Fibroblast of skin of back (primary cell): ENCODE measurements at regions not wholly inside any gene's neighbourhood (a gene's known extent, or its start where the extent isn't known, plus 50 kb on each side); places are given as distances from the start of the nearest gene placed in this dataset.
"Not testable (repeated sequence)": the region's sequence is repeated elsewhere in the genome, so short reads cannot be mapped to it uniquely, and the experiment has no call there.

Experiments used
- DNase-seq: peaks from one replicate; pipeline ENCODE4 v3.0.0-alpha.2; 2013

DNA sequence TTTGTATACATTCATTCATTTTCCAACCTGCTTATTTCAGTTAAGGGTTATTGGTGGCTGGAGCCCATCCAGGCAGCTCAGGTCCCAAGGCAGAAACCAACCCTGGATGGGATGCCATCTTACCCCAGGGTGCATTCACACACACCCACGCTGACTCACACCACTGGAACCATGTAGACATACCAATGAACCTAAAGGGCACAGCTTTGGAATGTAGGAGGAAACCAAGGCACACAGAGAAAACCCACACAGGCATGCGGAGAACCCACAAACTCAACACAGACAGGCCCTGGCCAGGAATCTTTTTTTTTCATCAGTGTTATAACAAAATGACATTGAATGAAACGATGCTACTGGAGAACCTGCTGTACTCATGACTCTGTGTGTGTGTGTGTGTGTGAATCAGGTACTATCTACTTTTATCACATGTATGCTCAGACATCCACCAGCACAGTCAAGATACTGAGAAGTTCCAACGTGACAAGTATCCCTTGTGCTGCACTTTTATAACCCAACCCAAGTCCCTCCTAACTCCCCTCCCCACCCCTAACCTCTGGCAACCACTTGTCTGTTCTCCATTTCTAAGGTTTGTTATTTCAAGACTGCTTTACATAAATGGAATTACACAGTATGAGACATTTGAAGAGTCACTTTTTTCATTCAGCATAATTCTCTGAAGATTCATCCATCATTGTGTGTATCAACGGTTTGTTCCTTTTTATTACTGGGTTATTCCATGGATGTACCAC is 286.8 kb upstream of the PLD5 start:
- no peak for DNase-seq

DNA sequence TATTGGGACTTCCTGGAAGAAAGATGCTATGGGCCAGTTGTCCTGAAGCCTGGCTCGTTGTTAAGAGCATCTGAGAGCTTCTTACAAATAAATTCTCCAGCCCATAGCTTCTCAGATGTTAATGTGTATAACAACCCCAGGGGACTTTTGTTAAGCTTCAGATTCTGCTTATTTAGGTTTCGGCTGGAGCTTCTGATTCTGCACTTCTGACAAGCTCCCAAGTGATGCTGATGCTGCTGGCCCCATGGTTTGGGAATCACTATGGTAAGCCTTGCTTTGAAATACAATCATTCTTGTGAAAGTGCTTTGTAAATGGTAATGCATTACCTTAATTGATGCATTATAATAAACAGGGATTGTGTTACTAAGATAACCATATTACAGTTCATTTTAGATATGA is 281.8 kb upstream of the PLD5 start:
- no peak for DNase-seq

DNA sequence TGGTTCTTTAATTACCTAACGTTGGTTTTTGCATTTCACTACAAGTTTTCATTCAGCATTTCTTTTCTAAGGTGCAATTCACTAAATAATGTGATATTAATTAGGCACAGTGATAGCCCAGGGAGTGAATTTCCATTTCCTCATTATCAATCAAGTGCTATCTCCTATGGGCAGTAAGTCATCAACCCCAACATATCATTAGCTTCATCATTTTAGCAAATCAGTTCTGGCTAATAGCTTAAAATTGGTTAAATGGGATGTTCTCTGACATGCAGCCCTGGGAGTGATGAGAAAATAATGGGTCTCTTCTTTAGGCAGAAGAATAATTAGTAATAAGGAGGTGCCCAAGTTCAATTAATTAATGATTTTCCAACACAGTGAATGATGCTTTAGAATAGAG is 280.9 kb upstream of the PLD5 start:
- DNase-seq = not testable (repeated sequence)

DNA sequence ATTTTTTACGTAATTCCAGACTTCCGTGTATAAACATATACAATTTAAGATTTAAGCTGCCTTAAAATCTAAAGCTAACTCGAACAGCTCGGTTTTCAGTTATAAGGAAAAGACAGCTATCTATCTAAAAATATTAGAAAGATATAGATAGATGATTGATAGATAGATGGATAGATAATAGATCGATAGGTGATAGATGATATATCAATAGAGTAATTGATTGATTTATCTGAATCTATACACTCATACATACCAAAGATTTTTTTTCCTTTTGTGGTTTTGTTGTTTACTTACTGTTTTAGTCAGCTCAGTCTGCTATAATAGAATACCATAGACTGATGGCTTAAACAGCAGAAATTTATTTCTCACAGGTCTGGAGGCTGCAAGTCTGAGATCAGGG is 278.5 kb upstream of the PLD5 start:
- no peak for DNase-seq

DNA sequence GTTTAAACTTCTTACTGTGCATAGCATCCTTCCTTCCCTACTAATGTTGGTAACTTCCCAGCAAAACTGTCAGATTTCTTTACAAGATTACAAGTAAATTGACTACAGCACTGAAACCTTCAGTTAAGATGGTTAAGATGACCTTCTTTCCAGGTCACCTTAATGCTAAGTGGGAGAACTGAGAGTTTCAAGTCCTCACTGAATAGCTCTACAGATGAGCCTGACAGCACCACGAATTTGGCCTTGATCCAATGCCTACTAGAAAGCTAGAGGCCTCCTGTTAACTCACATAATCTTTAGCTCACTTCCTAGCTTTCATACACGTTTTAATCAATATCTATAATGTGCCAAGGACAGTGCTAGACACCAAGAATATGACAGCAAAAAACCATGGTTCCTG is 276.0 kb upstream of the PLD5 start:
- no peak for DNase-seq

DNA sequence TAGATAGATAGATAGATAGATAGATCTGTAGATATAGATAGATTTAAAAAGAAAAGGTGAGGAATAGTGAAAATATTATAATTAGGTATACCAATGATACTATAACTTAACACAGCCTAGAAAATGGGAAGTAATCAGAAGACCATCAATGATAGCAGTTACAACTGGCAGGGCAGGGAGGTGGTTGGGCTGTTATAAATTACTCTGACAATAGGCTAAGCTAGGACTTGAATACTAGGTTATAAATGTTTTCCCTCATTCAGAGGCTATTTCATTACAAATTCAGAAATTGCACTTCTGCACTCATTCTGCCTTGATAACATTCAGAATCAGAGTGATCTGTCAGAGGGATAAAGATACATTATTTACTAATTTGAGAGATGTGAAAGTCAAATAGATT is 273.4 kb upstream of the PLD5 start:
- no peak for DNase-seq

DNA sequence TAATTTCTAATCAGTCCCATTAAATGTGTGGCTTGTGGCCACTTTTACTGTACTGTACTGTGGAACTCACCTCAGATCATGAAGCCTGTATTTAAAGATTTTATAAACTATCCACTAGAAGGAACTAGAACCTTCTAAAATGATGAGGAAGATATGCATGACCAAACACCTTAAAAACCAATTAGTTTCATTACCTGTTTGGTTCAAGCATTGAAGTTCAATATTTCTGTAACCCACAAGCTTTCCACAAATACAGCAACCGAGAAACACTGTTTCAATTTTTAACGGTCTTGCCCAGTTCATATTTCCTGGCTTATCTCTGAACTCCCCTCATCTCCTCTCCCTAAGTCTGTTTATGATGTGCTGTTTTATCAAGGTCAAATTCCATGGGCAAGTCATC is 264.3 kb upstream of the PLD5 start:
- no peak for DNase-seq

DNA sequence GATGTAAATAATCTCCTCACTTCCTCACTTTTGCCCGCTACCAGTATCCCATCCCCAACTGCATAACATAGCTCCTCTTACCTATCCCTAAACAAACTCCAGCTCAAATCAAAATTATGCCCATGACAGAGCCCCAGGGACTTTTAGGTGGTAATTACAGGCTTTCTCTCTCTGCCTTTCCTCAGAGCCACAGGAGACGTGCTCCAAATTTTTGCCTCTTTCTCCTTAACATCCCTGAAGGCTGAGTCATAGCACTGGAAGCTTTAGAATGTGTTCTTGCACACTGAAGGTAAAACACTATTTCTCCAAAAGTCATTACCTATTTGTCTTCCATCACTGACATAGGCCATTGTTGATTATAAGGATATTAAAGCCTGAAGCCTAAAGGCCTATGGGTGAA is 263.5 kb upstream of the PLD5 start:
- no peak for DNase-seq

DNA sequence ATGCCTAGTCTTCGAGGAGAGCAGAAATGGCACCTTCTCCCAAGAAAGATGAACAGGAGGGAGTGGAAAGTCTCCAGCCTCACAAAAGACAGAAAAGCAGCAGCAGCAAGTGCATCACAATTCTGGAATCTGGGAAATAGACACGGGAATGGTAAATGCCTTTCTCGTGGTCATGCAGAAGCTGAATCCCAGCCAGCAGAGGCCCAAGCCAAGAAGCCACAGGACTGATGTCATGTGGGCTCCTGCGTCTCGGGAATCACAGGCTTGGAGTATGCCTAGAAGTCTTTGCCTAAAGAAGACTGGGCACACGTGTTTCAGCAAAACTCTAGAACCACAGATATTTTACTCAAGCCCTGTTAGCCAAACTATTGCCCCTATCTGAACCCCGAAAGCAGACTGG is 260.3 kb upstream of the PLD5 start:
- no peak for DNase-seq

DNA sequence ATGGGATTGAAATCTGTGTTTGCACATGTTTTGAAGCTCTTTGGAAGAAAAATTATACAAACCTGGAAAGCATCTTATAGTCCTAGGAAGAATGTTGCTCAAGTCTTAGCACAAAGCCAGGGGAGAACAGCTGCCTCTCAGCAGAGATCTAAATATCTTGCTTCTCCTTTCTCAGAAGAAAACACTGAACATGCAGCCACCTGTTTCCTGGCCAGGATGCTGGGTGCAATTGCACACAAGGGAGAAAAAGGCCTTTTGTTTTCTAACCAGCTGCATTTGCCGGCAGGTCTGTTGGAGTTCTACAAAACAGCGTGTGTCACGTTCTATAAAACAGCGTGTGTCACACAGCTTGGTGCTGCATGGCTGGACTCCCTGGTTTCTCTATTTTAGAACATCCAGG is 259.6 kb upstream of the PLD5 start:
- DNase-seq = no peak

DNA sequence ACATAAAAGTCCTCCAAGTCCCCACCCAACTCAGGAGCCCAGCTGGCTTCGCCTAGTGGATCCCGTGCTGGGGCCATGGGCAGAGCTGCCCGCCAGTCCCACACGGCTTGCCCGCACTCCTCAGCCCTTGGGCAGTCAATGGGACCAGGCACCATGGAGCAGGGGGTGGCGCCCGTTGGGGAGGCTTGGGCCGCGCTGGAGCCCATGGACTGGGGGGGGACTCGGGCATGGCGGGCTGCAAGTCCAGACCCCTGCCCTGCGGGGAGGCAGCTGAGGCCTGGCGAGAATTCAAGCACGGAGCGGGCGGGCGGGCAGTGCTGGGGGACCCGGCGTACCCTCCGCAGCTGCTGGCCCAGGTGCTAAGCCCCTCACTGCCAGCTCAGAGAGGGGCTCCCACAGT is 249.8 kb upstream of the PLD5 start:
- no peak for DNase-seq

DNA sequence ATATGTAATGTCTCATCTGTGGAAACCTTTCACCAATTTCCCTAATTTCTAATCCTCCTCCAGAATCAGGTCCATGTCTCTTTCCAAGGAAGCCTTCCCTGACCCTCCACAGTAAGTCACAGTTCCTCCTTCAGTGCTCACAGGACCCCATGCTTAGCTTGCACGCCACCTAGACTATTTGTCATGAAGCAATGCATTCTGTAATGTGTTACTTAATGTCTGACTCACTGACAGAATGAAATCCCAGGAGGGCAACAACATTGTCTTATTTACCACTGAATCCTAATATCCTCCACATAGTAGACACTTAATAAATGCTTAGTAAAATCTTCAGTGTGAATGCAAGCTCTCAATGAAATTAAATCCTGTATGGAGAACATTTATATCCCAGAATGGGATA is 245.9 kb upstream of the PLD5 start:
- no peak for DNase-seq

DNA sequence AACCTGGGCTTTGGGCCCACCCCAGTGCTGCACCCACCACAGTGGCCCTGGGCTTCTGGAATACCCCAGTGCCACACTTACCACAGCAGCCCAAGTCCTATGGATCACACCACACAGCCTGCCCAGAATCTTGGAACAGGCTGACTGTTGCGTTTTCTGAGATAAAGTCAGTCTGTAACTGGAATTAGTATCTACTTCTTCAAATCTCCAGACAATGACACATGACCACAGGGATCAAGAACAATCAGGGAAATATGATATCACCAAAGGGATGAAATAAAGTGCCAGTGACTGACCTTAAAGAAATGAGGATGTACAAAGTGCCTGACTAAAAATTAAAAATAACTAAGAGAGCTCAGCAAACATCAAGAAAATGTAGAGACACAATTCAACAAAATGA is 239.7 kb upstream of the PLD5 start:
- DNase-seq = no peak

DNA sequence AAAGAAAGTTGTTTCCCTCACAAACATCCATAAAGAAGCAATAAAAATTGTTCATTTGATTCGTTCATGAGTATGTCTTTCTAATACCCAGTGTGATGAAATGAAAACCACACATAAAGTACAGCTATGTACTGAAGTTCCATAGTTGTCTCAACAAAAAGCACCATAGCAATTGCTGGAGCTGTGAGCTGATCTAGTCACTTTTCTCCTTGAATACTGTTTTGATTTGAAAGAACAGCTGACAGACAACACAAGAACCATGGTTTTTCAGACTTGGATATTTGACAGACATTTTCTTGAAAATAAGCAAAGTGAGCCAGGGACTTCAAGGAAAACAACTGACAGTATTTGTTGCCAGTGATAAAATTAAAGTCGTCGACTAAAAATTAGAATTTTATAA is 237.1 kb upstream of the PLD5 start:
- no peak for DNase-seq

DNA sequence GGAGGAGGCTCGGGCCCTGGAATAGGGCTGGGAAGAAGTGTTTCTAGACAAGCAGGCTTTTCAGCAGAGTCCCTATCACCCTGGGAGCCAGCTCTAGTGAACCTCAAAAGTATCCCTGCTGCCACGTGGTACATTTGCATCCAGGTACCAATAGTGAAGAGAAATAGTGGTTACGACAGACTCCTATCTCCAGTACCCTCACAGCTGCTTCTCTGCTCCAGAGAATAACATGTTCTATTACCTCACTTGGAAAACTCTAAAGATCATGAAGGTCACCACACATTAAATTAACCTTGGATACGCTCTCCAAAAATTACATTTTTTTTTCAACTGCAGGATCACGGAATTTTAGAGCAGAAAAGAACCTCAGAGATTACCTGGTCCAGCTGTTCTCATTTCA is 230.4 kb upstream of the PLD5 start:
- no peak for DNase-seq

DNA sequence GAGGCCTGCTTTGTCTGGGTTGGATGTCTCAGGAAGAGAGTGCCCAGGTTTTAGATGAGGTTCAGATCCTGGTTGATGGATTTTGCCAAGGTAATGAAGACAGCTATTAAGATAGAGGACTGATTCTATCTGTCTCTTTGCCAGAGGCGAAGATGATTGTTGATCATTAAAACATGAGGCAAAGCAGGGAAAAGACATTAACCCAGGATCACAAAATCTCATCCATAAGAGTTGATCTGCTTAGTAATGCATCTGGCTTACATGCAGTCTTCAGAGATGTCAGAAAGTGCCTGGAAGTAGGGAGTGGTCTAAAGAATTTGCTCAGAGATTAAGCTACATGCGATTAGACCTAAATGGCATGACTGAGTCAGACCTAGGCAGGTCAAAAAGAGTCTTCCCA is 229.6 kb upstream of the PLD5 start:
- no peak for DNase-seq

DNA sequence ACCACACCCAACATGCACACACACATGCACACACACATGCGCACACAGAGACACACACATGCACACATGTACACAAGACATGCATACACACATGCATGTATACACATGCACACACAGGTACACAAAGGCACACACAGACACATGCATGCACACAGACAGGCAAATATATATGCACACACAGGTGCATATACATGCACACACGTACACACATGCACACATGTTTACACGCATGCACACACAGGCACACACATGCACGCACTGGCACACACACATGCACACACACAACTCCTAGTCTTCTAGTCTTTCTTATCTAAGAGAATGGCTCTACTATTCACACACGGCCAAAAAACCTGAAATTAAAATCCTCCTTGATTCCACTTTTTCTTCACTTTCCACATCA is 222.7 kb upstream of the PLD5 start:
- DNase-seq = no peak

DNA sequence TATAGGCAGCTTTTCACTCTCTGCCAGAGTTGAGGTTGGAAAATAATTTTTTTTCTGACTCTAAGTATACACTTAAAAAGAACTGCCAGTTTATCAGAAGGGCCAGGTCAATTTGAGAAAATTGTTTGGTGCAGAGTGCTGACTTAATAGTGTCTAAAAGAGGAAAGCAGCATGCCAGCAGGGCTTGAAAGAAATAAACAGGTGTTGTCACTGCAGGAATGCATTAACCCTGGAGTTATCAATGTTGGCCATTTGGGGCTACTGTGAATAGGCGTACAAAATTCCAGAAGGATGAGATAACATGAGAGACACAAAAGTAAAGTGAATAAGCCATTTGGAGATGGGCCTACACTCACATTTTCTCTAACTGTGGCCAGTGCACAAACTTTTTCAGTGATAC is 220.6 kb upstream of the PLD5 start:
- DNase-seq = no peak

DNA sequence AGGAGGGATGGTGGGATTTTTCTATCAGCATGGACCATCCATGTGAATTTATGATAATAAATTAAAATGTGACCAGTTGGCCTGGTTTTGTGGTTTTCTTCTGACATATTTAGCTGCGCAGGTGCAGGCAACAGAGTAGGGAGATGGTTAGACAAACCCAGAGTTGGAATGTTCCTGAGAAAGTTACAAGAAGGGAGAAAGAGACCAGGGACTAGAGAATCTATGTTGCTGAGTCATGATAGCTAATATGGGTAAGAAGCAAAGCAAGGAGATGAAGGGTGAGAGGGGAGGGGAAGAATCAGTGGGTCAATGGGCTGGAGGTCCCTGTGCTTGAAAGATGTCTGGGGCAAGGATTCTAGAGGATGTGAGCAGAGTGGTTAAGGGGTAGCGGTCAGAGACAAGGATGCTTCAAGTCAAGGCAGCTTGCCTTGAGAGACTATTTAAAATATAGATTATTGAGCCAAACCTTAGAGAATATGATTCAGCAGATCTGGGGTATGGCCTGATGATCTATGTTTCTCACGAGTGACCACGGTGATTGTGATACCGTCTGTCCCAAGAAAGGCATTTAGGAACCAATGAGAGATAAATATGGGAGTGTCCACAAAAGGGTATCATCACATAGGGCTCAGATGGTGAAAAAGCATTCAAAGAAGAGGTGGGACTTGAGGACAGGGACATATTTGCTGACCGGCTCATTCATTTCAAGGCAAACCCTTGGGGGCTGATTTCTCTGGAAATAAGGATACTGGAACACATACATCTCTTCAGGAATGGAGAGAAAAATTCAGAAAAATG is 219.7 kb upstream of the PLD5 start:
- DNase-seq = no peak

DNA sequence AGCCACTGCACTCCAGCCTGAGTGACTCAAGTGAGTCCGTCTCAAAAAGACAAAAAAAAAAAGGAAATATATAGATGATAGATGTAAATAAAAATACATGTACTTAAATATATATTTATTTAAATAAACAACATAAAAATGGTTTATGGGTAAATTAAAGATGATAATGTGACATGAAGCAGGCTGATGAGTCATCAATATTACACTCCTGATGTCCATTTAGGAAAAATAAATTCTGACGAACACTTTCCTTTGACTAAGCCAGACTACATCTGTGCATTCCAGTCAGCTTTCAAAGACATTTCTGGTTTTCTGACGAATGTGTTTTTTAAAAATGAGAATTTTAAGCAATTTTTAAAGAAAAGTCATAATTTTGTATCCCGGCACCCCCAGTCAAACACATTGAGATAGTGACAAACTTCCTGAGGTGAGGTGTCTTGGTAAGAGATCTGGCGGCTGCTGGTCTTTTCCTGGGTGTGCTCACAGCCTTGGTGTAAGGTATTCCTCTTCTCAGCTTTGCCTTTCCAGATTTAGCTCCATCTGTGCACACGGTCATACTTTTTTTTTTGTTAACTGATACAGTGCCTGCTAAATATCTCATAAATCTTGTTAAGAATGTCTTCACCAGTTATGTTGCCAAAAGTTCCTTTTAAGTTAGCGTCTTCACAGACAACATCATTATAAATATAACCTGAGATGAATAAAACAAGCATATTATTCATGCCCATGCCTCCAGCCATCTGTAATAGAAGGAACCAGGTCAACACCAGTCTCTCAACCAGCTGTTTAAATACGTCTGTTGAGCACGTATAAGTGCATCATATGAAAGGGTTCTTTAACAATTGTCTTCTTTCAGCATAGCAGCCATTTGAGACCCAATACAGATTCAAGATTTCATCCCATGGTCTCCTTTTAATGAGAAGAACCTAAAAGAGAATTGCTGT is 214.5 kb upstream of the PLD5 start:
- no peak for DNase-seq

DNA sequence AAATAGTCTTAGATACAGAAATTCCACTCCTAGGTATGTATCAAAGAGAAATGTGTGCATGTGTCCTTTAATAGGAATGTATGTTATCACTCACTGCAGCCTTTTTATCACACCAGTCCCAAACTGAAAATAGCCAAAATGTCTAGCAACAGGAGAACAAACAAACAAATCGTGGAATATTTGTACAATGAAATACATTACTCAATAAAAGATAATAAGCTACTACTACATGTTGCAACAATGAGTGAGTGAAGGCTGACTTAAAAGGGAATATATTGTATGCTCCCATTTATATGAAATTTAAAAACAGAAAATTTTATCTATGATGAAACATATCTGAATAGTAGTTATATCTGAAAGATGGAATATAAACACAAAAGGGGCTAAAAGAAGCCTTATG is 212.1 kb upstream of the PLD5 start:
- no peak for DNase-seq

DNA sequence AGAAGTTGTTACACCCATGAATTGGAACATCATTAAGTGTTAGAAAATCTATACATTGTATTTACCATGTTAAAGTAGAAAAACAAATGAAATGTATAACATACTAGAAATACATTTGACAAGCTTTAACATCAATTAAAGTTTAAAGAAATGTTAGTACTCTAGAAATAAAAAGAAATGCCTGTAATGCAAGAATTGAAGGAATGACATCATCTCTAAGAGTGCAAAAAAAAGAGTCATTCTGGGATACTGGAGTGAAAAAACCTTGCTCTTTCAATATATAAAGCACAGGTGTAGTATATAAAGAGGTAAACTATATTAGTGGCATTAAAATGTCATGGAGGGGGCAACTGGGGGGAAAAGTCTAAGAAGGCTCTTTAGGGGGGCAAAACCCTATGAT is 210.8 kb upstream of the PLD5 start:
- no peak for DNase-seq

DNA sequence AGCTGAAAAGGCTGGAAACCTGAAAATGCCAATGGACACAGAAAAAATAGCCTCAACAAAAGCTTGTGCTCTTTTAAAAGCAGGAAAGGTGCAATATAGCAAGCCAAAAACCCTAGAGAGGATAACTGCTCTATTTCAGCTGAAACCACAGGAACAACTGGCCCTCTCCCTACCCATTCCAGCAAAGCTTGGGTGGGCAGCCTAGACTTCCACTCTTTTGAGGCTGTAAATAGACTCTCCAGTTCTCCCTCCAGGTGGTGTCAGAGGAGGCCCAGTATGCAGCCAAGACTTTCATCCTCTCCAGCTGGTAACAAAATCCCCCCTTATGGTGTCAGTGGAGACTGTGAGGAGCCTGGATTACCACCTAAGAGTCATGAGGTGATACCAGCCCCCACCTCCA is 206.9 kb upstream of the PLD5 start:
- no peak for DNase-seq
